Ovary (tissue), 3 donors: ENCODE measurements at regions not wholly inside any gene's neighbourhood (a gene's known extent, or its start where the extent isn't known, plus 50 kb on each side); places are given as distances from the start of the nearest gene placed in this dataset.

Experiments
- CTCF ChIP-seq, 3 donors: fragments of 450-650 bp in 2 of 3; fragments of 200-600 bp in 1 of 3; IDR thresholded peaks; one replicate each; pipeline versions ENCODE4 v1.5.1 to v1.8.0; 2016 to 2022; ENCODE audit warnings: antibody characterized with exemption in 3 of 3, mild to moderate bottlenecking in 1 of 3
- EP300 ChIP-seq: sonication (generic); formaldehyde crosslinking; IDR thresholded peaks from one replicate; pipeline ENCODE4 v1.6.1; 2017; ENCODE audit warnings: antibody characterized with exemption
- donor health status: DM: no; HTN: no; CAD: no.

GRCh38 chr16:65796481-65796880, 570.0 kb upstream of the CDH5 start:
- TF ChIP-seq CTCF (IDR thresholded peaks at IDR 0.05) (no peak), EP300 (no peak)
